HCT116 (cell line): ENCODE measurements at regions not wholly inside any gene's neighbourhood (a gene's known extent, or its start where the extent isn't known, plus 50 kb on each side); places are given as distances from the start of the nearest gene placed in this dataset.

ENCODE experiments used
- ATAC-seq: fragments of 200-7000 bp; cut with Tn5 transposase; 2 replicates; pipeline ENCODE4 v1.9.1; 2020; ENCODE audit warnings: mild to moderate bottlenecking, moderate library complexity
- BruUV-seq: library from RNA; stranded (reverse); fragments of 400-500 nt; replicated peaks from 2 replicates; lab custom pipeline; 2021; lab: Mats Ljungman, UMichigan
- CTCF ChIA-PET: fragments of 300-600 bp; sonication (Branson Sonifier 250); formaldehyde crosslinking; loops from one replicate; lab custom pipeline; 2021; ENCODE audit warnings: antibody characterized with exemption; lab: Charles Lee
- POLR2A ChIA-PET: fragments of 300-600, 350-600 bp; sonication (Branson Sonifier 250); formaldehyde crosslinking; loops from one replicate; lab custom pipeline; 2021; ENCODE audit warnings: antibody characterized with exemption; lab: Charles Lee
- RAD21 ChIA-PET, 2 experiments: fragments of 300-600 bp; sonication (Branson Sonifier 250); formaldehyde crosslinking; loops; one replicate each; lab custom pipeline; 2023; ENCODE audit warnings: low total read pairs in 2 of 2; ENCODE audit not compliant: uncharacterized antibody in 2 of 2, unreplicated experiment in 2 of 2, low non-redundant PET in 1 of 2; lab: Charles Lee
- DNase-seq: peaks from one replicate; pipeline ENCODE4 v3.0.0-alpha.2; 2010; ENCODE audit warnings: low read depth, low spot score
- H2AFZ ChIP-seq: fragments of 200-600 bp; shearing (Covaris generic), sonication (generic); 2 replicates; pipeline ENCODE4 v1.6.1; 2017; ENCODE audit warnings: low read depth, mixed run types, mixed read lengths, antibody characterized with exemption, low read length; ENCODE audit not compliant: poor library complexity, severe bottlenecking
- H3K27ac ChIP-seq: 2 replicates; pipeline ENCODE4 v1.5.1; 2012; ENCODE audit warnings: low read depth, low read length
- H3K27me3 ChIP-seq: fragments of 200-600 bp; sonication (generic); 2 replicates; pipeline ENCODE4 v1.6.1; 2016; ENCODE audit warnings: mixed run types, low read length, mixed read lengths; ENCODE audit not compliant: insufficient read depth
- H3K36me3 ChIP-seq, 2 experiments: fragments of 200-500 bp in 1 of 2; fragments of 200-600 bp in 1 of 2; sonication (Bioruptor generic) in 1 of 2; sonication (generic) in 1 of 2; 2 replicates each; pipeline versions ENCODE4 v1.5.1 to v1.6.1; 2014 to 2016; ENCODE audit warnings: low read length in 2 of 2, inconsistent platforms in 1 of 2, mixed read lengths in 1 of 2, mixed run types in 1 of 2; ENCODE audit not compliant: insufficient read depth in 2 of 2, control insufficient read depth in 1 of 2
- H3K4me1 ChIP-seq, 2 experiments: fragments of 200-600 bp in 1 of 2; sonication (generic) in 1 of 2; 2 replicates each; pipeline versions ENCODE4 v1.5.1 to v1.6.1; 2012 to 2017; ENCODE audit warnings: low read length in 2 of 2, inconsistent platforms in 1 of 2, mild to moderate bottlenecking in 1 of 2, mixed read lengths in 1 of 2, mixed run types in 1 of 2, moderate library complexity in 1 of 2; ENCODE audit not compliant: insufficient read depth in 2 of 2, control insufficient read depth in 1 of 2
- H3K4me2 ChIP-seq: fragments of 200-600 bp; sonication (generic); 2 replicates; pipeline ENCODE4 v1.6.1; 2017; ENCODE audit warnings: mixed run types, low read length, mixed read lengths
- H3K4me3 ChIP-seq, 2 experiments: fragments of 200-600 bp in 1 of 2; sonication (generic) in 1 of 2; replicated peaks in 1 of 2; 2 replicates each; pipeline ENCODE4 v1.5.1; 2011 to 2016; ENCODE audit warnings: low read length in 2 of 2, control low read depth in 1 of 2, low read depth in 1 of 2, mild to moderate bottlenecking in 1 of 2, mixed read lengths in 1 of 2, mixed run types in 1 of 2
- H3K79me2 ChIP-seq: fragments of 200-600 bp; sonication (generic); 2 replicates; pipeline ENCODE4 v1.6.1; 2017; ENCODE audit warnings: mild to moderate bottlenecking, mixed run types, low read length, moderate library complexity, mixed read lengths; ENCODE audit not compliant: insufficient read depth
- H3K9ac ChIP-seq: fragments of 200-600 bp; sonication (generic); 2 replicates; pipeline ENCODE4 v1.6.1; 2016; ENCODE audit warnings: low read length, mixed read lengths
- H3K9me2 ChIP-seq: fragments of 200-600 bp; sonication (generic), shearing (Covaris generic); 2 replicates; pipeline ENCODE4 v1.6.1; 2017; ENCODE audit warnings: mixed run types, mild to moderate bottlenecking, moderate library complexity; ENCODE audit not compliant: insufficient read depth
- H3K9me3 ChIP-seq, 2 experiments: fragments of 200-500 bp in 1 of 2; fragments of 200-600 bp in 1 of 2; sonication (Bioruptor generic) in 1 of 2; sonication (generic) in 1 of 2; 2 replicates each; pipeline ENCODE4 v1.6.1; 2014 to 2017; ENCODE audit warnings: low read length in 2 of 2, mixed read lengths in 2 of 2, inconsistent platforms in 1 of 2, low read depth in 1 of 2, mild to moderate bottlenecking in 1 of 2, mixed run types in 1 of 2, moderate library complexity in 1 of 2; ENCODE audit not compliant: control insufficient read depth in 1 of 2, insufficient read depth in 1 of 2
- H4K20me1 ChIP-seq: fragments of 200-600 bp; sonication (generic), shearing (Covaris generic); 2 replicates; pipeline ENCODE4 v1.6.1; 2017; ENCODE audit warnings: mixed run types, mild to moderate bottlenecking, moderate library complexity; ENCODE audit not compliant: insufficient read depth
- CEBPB ChIP-seq: IDR thresholded peaks from 2 replicates; pipeline ENCODE4 v1.6.1; 2012; ENCODE audit warnings: low read depth
- EGR1 ChIP-seq: IDR thresholded peaks from 2 replicates; pipeline ENCODE4 v1.6.1; 2012; ENCODE audit warnings: low read depth
- ELF1 ChIP-seq: IDR thresholded peaks from 2 replicates; pipeline ENCODE4 v1.6.1; 2012; ENCODE audit warnings: low read depth, borderline replicate concordance
- EZH2 ChIP-seq: fragments of 200-600 bp; sonication (generic); IDR thresholded peaks from 2 replicates; pipeline ENCODE4 v1.6.1; 2017; ENCODE audit warnings: antibody characterized with exemption, mixed run types
- EZH2phosphoT487 ChIP-seq: fragments of 200-600 bp; IDR thresholded peaks from 2 replicates; pipeline ENCODE4 v1.6.1; 2018; ENCODE audit warnings: antibody characterized with exemption, borderline replicate concordance
- FOSL1 ChIP-seq: IDR thresholded peaks from 2 replicates; pipeline ENCODE4 v1.6.1; 2012; ENCODE audit warnings: low read depth
- JUND ChIP-seq: IDR thresholded peaks from 2 replicates; pipeline ENCODE4 v1.6.1; 2012
- POLR2AphosphoS5 ChIP-seq: IDR thresholded peaks from 2 replicates; pipeline ENCODE4 v1.6.1; 2011; ENCODE audit warnings: mild to moderate bottlenecking, low read depth, low read length, moderate library complexity
- REST ChIP-seq: IDR thresholded peaks from 2 replicates; pipeline ENCODE4 v1.6.1; 2012; ENCODE audit warnings: low read depth
- SP1 ChIP-seq: IDR thresholded peaks from 2 replicates; pipeline ENCODE4 v1.6.1; 2012; ENCODE audit warnings: low read depth
- SRF ChIP-seq: IDR thresholded peaks from 2 replicates; pipeline ENCODE4 v1.6.1; 2012; ENCODE audit warnings: low read depth
- TCF7L2 ChIP-seq: IDR thresholded peaks from 2 replicates; pipeline ENCODE4 v1.7.0; 2011; ENCODE audit warnings: borderline replicate concordance, inconsistent platforms; ENCODE audit not compliant: insufficient read depth, insufficient read length; ENCODE audit errors: extremely low read depth
- YY1 ChIP-seq: IDR thresholded peaks from 2 replicates; pipeline ENCODE4 v1.6.1; 2011; ENCODE audit warnings: low read length, low read depth, moderate library complexity, mild to moderate bottlenecking; ENCODE audit not compliant: insufficient replicate concordance; ENCODE audit errors: extremely low read depth
- intact Hi-C: fragments of 100-400 bp; cut with micrococcal nuclease; formaldehyde crosslinking; loops from 2 replicates; pipeline ENCODE4 v1.10.0; 2022

GRCh38 chr10:4201866-4202825, 417.1 kb upstream of the KLF6 start:
- Histone ChIP-seq H3K9ac (no peak overlapping the region), H3K9me3 (no peaks in the 10 kb centered on the region), H4K20me1 (no peaks in the 10 kb centered on the region), H3K36me3 (no peaks in the 10 kb centered on the region), H3K9me2 (no peaks in the 10 kb centered on the region), H3K4me1 (no peaks in the 10 kb centered on the region)
- POLR2A ChIA-PET: no interaction called here
- CTCF ChIA-PET: no interaction called here
- no peak for ATAC-seq
- BruUV-seq: no TSS peak
- intact Hi-C loops: no loop called here
- no peak for TF ChIP-seq EZH2phosphoT487
- no peak for TF ChIP-seq SRF
- no peak for TF ChIP-seq EGR1
- TF ChIP-seq ELF1: no peak
- TF ChIP-seq REST: no peak
- no peak for TF ChIP-seq SP1
- TF ChIP-seq CEBPB: no peak
- no peak for TF ChIP-seq POLR2AphosphoS5
- no peak for TF ChIP-seq JUND
- no peak for TF ChIP-seq YY1
- TF ChIP-seq EZH2: no peak
- no peak for TF ChIP-seq FOSL1
- TF ChIP-seq TCF7L2: no peak
- TF ChIP-seq, all 23 proteins: peak for 0
- Histone ChIP-seq H2AFZ (no peak overlapping the region), H3K27me3 (no peaks in the 10 kb centered on the region), H3K27ac (no peak overlapping the region), H3K4me2 (no peak overlapping the region), H3K79me2 (no peaks in the 10 kb centered on the region), H3K4me3 (no peak overlapping the region)
- DNase-seq: no peak
- RAD21 ChIA-PET: no interaction called here
